ENCODE measurements at regions not wholly inside any gene's neighbourhood (a gene's known extent, or its start where the extent isn't known, plus 50 kb on each side); places are given as distances from the start of the nearest gene placed in this dataset.

DNA sequence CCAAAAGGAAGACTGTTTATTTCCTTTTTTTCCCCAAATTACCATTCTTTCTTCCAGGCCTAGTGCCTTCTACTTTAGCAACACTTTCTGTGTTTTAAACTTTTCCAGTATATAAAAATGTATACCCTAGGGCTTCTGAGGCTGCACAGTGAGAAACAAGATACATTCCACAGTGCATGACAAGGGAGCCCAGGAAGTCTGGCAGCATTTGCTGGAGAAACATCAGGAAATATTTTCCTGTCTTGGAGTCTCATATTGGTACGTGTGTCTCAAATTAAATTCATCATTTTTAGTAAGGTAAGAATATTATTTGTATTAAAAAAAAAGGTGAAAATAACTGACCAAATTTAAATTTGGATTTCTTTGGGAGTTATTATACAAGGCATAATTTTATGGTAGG lies 662.6 kb downstream of the RFPL4B start:
- intact Hi-C loops (cut with micrococcal nuclease), result no loop called here
- no TSS peak for BruUV-seq (replicated peaks)
- Histone ChIP-seq H3K9me3 (ENCODE audit: control insufficient read depth in 1 of 2, insufficient read depth in 1 of 2, low read depth in 1 of 2, low read length in 2 of 2) (no peaks in the 10 kb centered on the region), H3K79me2 (ENCODE audit: insufficient read depth, low read length) (no peaks in the 10 kb centered on the region), H3K4me1 (ENCODE audit: control insufficient read depth in 1 of 2, insufficient read depth in 2 of 2, low read length in 2 of 2) (no peaks in the 10 kb centered on the region), H3K4me3 (replicated peaks in 1 of 2; ENCODE audit: low read depth in 1 of 2, low read length in 2 of 2) (no peak overlapping the region), H3K9ac (ENCODE audit: low read length) (no peak overlapping the region), H3K36me3 (ENCODE audit: control insufficient read depth in 1 of 2, insufficient read depth in 2 of 2, low read length in 2 of 2) (no peaks in the 10 kb centered on the region), H3K27me3 (ENCODE audit: insufficient read depth, low read length) (no peaks in the 10 kb centered on the region), H3K4me2 (ENCODE audit: low read length) (no peak overlapping the region), H3K27ac (ENCODE audit: low read depth, low read length) (no peak overlapping the region), H2AFZ (ENCODE audit: low read depth, low read length, poor library complexity, severe bottlenecking) (peak overlapping the region; percentile 0), H4K20me1 (ENCODE audit: insufficient read depth) (no peaks in the 10 kb centered on the region), H3K9me2 (ENCODE audit: insufficient read depth) (no peaks in the 10 kb centered on the region)
- POLR2A ChIA-PET, result no interaction called here
- CTCF ChIA-PET, result no interaction called here
- no peak for TF ChIP-seq FOSL1 (IDR thresholded peaks at IDR 0.05; ENCODE audit: low read depth)
- TF ChIP-seq ZNF274 (IDR thresholded peaks at IDR 0.05; ENCODE audit: low read depth, low read length), result no peak
- TF ChIP-seq, protein P1, sequence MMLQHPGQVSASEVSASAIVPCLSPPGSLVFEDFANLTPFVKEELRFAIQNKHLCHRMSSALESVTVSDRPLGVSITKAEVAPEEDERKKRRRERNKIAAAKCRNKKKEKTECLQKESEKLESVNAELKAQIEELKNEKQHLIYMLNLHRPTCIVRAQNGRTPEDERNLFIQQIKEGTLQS (IDR thresholded peaks at IDR 0.05), result no peak
- TF ChIP-seq YY1 (IDR thresholded peaks at IDR 0.05; ENCODE audit: extremely low read depth, insufficient replicate concordance, low read depth, low read length), result no peak
- TF ChIP-seq, protein P2, sequence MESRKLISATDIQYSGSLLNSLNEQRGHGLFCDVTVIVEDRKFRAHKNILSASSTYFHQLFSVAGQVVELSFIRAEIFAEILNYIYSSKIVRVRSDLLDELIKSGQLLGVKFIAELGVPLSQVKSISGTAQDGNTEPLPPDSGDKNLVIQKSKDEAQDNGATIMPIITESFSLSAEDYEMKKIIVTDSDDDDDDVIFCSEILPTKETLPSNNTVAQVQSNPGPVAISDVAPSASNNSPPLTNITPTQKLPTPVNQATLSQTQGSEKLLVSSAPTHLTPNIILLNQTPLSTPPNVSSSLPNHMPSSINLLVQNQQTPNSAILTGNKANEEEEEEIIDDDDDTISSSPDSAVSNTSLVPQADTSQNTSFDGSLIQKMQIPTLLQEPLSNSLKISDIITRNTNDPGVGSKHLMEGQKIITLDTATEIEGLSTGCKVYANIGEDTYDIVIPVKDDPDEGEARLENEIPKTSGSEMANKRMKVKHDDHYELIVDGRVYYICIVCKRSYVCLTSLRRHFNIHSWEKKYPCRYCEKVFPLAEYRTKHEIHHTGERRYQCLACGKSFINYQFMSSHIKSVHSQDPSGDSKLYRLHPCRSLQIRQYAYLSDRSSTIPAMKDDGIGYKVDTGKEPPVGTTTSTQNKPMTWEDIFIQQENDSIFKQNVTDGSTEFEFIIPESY (IDR thresholded peaks at IDR 0.05; ENCODE audit: extremely low read depth, insufficient replicate concordance, low read length), result no peak
- no peak for TF ChIP-seq POLR2A (IDR thresholded peaks at IDR 0.05; ENCODE audit: borderline replicate concordance, extremely low read depth, insufficient read depth, insufficient read length)
- TF ChIP-seq EGR1 (IDR thresholded peaks at IDR 0.05; ENCODE audit: low read depth), result no peak
- TF ChIP-seq EZH2phosphoT487 (IDR thresholded peaks at IDR 0.05; ENCODE audit: borderline replicate concordance), result no peak
- TF ChIP-seq SRF (IDR thresholded peaks at IDR 0.05; ENCODE audit: low read depth), result no peak
- no peak for TF ChIP-seq CEBPB (IDR thresholded peaks at IDR 0.05; ENCODE audit: low read depth)
- TF ChIP-seq EZH2 (IDR thresholded peaks at IDR 0.05), result no peak
- no peak for TF ChIP-seq SP1 (IDR thresholded peaks at IDR 0.05; ENCODE audit: low read depth)
- TF ChIP-seq, protein P3, sequence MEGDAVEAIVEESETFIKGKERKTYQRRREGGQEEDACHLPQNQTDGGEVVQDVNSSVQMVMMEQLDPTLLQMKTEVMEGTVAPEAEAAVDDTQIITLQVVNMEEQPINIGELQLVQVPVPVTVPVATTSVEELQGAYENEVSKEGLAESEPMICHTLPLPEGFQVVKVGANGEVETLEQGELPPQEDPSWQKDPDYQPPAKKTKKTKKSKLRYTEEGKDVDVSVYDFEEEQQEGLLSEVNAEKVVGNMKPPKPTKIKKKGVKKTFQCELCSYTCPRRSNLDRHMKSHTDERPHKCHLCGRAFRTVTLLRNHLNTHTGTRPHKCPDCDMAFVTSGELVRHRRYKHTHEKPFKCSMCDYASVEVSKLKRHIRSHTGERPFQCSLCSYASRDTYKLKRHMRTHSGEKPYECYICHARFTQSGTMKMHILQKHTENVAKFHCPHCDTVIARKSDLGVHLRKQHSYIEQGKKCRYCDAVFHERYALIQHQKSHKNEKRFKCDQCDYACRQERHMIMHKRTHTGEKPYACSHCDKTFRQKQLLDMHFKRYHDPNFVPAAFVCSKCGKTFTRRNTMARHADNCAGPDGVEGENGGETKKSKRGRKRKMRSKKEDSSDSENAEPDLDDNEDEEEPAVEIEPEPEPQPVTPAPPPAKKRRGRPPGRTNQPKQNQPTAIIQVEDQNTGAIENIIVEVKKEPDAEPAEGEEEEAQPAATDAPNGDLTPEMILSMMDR (IDR thresholded peaks at IDR 0.05 in 2 of 3, conservative IDR thresholded peaks at IDR 0.05 in 1 of 3; ENCODE audit: borderline replicate concordance in 1 of 3, insufficient read depth in 1 of 3, low read depth in 2 of 3, low read length in 2 of 3), result no peak
- TF ChIP-seq JUND (IDR thresholded peaks at IDR 0.05), result no peak
- TF ChIP-seq POLR2AphosphoS5 (IDR thresholded peaks at IDR 0.05; ENCODE audit: low read depth, low read length), result no peak
- TF ChIP-seq, protein P4, sequence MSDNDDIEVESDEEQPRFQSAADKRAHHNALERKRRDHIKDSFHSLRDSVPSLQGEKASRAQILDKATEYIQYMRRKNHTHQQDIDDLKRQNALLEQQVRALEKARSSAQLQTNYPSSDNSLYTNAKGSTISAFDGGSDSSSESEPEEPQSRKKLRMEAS (IDR thresholded peaks at IDR 0.05), result no peak
- no peak for TF ChIP-seq TCF7L2 (IDR thresholded peaks at IDR 0.05; ENCODE audit: borderline replicate concordance, extremely low read depth, insufficient read depth, insufficient read length)
- no peak for TF ChIP-seq RAD21 (IDR thresholded peaks at IDR 0.05; ENCODE audit: low read depth)
- TF ChIP-seq, protein P5, sequence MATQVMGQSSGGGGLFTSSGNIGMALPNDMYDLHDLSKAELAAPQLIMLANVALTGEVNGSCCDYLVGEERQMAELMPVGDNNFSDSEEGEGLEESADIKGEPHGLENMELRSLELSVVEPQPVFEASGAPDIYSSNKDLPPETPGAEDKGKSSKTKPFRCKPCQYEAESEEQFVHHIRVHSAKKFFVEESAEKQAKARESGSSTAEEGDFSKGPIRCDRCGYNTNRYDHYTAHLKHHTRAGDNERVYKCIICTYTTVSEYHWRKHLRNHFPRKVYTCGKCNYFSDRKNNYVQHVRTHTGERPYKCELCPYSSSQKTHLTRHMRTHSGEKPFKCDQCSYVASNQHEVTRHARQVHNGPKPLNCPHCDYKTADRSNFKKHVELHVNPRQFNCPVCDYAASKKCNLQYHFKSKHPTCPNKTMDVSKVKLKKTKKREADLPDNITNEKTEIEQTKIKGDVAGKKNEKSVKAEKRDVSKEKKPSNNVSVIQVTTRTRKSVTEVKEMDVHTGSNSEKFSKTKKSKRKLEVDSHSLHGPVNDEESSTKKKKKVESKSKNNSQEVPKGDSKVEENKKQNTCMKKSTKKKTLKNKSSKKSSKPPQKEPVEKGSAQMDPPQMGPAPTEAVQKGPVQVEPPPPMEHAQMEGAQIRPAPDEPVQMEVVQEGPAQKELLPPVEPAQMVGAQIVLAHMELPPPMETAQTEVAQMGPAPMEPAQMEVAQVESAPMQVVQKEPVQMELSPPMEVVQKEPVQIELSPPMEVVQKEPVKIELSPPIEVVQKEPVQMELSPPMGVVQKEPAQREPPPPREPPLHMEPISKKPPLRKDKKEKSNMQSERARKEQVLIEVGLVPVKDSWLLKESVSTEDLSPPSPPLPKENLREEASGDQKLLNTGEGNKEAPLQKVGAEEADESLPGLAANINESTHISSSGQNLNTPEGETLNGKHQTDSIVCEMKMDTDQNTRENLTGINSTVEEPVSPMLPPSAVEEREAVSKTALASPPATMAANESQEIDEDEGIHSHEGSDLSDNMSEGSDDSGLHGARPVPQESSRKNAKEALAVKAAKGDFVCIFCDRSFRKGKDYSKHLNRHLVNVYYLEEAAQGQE (IDR thresholded peaks at IDR 0.05; ENCODE audit: low read depth), result no peak
- ATAC-seq (no peak), DNase-seq (ENCODE audit: low read depth, low spot score) (no peak)
- RAD21 ChIA-PET (ENCODE audit: low non-redundant PET in 1 of 2, low total read pairs in 2 of 2, uncharacterized antibody in 2 of 2, unreplicated experiment in 2 of 2), result no interaction called here
